HG03175 (cell line): ENCODE measurements at regions not wholly inside any gene's neighbourhood (a gene's known extent, or its start where the extent isn't known, plus 50 kb on each side); places are given as distances from the start of the nearest gene placed in this dataset.
A peak's percentile ranks its signal among the peaks of the same experiment; 100 is the strongest.
"Not testable (repeated sequence)": the region's sequence is repeated elsewhere in the genome, so short reads cannot be mapped to it uniquely, and the experiment has no call there.

Experiments used
- ATAC-seq: cut with Tn5 transposase; IDR thresholded peaks from one replicate; pipeline ENCODE4 v1.9.1; 2021; ENCODE audit warnings: mild to moderate bottlenecking, moderate library complexity; ENCODE audit not compliant: unreplicated experiment

- ATAC-seq: no peak
Measured at GRCh38 chr2:194602750-194603149, 1054.3 kb upstream of the SLC39A10 start.

GRCh38 chr2:194591192-194591591 lies 1065.8 kb upstream of the SLC39A10 start:
- no peak for ATAC-seq

- no peak for ATAC-seq
Measured at GRCh38 chr2:194587739-194588270, 1069.2 kb upstream of the SLC39A10 start.

GRCh38 chr2:194567661-194568017 lies 1089.4 kb upstream of the SLC39A10 start:
- peak; percentile 62 for ATAC-seq

GRCh38 chr2:194566907-194567660 lies 1089.9 kb upstream of the SLC39A10 start:
- ATAC-seq: peak; percentile 92

GRCh38 chr2:194564422-194564821 lies 1092.6 kb upstream of the SLC39A10 start:
- ATAC-seq: no peak

GRCh38 chr2:194562329-194562728 lies 1094.7 kb upstream of the SLC39A10 start:
- no peak for ATAC-seq

- no peak for ATAC-seq
Measured at GRCh38 chr2:194559964-194560363, 1097.1 kb upstream of the SLC39A10 start.

GRCh38 chr2:194559523-194559922 lies 1097.5 kb upstream of the SLC39A10 start:
- no peak for ATAC-seq

GRCh38 chr2:194557993-194558392 lies 1099.0 kb upstream of the SLC39A10 start:
- ATAC-seq: no peak

GRCh38 chr2:194556629-194557028 lies 1100.4 kb upstream of the SLC39A10 start:
- ATAC-seq: no peak

GRCh38 chr2:194553980-194554379 lies 1103.0 kb upstream of the SLC39A10 start:
- no peak for ATAC-seq

GRCh38 chr2:194550702-194551101 lies 1106.3 kb upstream of the SLC39A10 start:
- no peak for ATAC-seq

GRCh38 chr2:194549387-194549786 lies 1107.6 kb upstream of the SLC39A10 start:
- no peak for ATAC-seq

- no peak for ATAC-seq
Measured at GRCh38 chr2:194545978-194546377, 1111.0 kb upstream of the SLC39A10 start.

- no peak for ATAC-seq
Measured at GRCh38 chr2:194539425-194539824, 1117.6 kb upstream of the SLC39A10 start.

- ATAC-seq: no peak
Measured at GRCh38 chr2:194526121-194526520, 1130.9 kb upstream of the SLC39A10 start.

GRCh38 chr2:194514281-194514680 lies 1142.7 kb upstream of the SLC39A10 start:
- no peak for ATAC-seq

GRCh38 chr2:194511070-194511469 lies 1146.0 kb upstream of the SLC39A10 start:
- not testable (repeated sequence) for ATAC-seq

GRCh38 chr2:194504876-194505275 lies 1152.2 kb upstream of the SLC39A10 start:
- ATAC-seq: not testable (repeated sequence)

- ATAC-seq: no peak
Measured at GRCh38 chr2:194495046-194495445, 1162.0 kb upstream of the SLC39A10 start.

- ATAC-seq: no peak
Measured at GRCh38 chr2:194494401-194494800, 1162.6 kb upstream of the SLC39A10 start.
